ENCODE measurements at regions not wholly inside any gene's neighbourhood (a gene's known extent, or its start where the extent isn't known, plus 50 kb on each side); places are given as distances from the start of the nearest gene placed in this dataset.
A peak's percentile ranks its signal among the peaks of the same experiment; 100 is the strongest.

GRCh38 chr1:105736349-105736748, 1320.1 kb upstream of the PRMT6 start:
- Histone ChIP-seq H3K27me3 (no peaks in the 10 kb centered on the region), H3K27ac (no peak overlapping the region), H3K36me3 (no peaks in the 10 kb centered on the region), H3K4me1 (no peaks in the 10 kb centered on the region), H3K9me3 (no peaks in the 10 kb centered on the region), H3K4me3 (no peak overlapping the region)
- no peak for ATAC-seq (ENCODE audit: low FRiP score in 2 of 2)
- DNase-seq, result no peak
- TF ChIP-seq EP300 (IDR thresholded peaks at IDR 0.05) (no peak), POLR2AphosphoS5 (IDR thresholded peaks at IDR 0.05) (no peak), CTCF (IDR thresholded peaks at IDR 0.05) (no peak), POLR2A (IDR thresholded peaks at IDR 0.05) (no peak)
- WGBS, 2 donors, result 86 to 90% methylated on average over 3 of the region's 3 CpGs

GRCh38 chr1:105779727-105780126, 1276.7 kb upstream of the PRMT6 start:
- DNase-seq, result no peak
- Histone ChIP-seq H3K4me1 (no peaks in the 10 kb centered on the region), H3K27ac (no peak overlapping the region), H3K9me3 (peaks cover 0 to 4% (median 0%) of the 10 kb centered on the region in 4 donors), H3K4me3 (no peak overlapping the region), H3K36me3 (no peaks in the 10 kb centered on the region), H3K27me3 (no peaks in the 10 kb centered on the region)
- ATAC-seq (ENCODE audit: low FRiP score in 2 of 2), result peak in 1 of 2 donors; percentile 22
- WGBS, 2 donors, result 72 to 86% methylated on average over 4 of the region's 4 CpGs
- TF ChIP-seq CTCF (IDR thresholded peaks at IDR 0.05) (no peak), EP300 (IDR thresholded peaks at IDR 0.05) (no peak), POLR2AphosphoS5 (IDR thresholded peaks at IDR 0.05) (no peak), POLR2A (IDR thresholded peaks at IDR 0.05) (no peak)

GRCh38 chr1:105785021-105785420, 1271.5 kb upstream of the PRMT6 start:
- H3K36me3 ChIP-seq, result no peaks in the 10 kb centered on the region
- ATAC-seq (ENCODE audit: low FRiP score in 2 of 2) (no peak), DNase-seq (no peak)
- TF ChIP-seq POLR2AphosphoS5 (IDR thresholded peaks at IDR 0.05) (no peak), POLR2A (IDR thresholded peaks at IDR 0.05) (no peak), CTCF (IDR thresholded peaks at IDR 0.05) (no peak), EP300 (IDR thresholded peaks at IDR 0.05) (no peak)
- no peaks in the 10 kb centered on the region for H3K27me3 ChIP-seq
- 44 to 47% methylated on average over 2 of the region's 2 CpGs for WGBS, 2 donors
- no peaks in the 10 kb centered on the region for H3K4me1 ChIP-seq
- H3K9me3 ChIP-seq, result no peaks in the 10 kb centered on the region
- no peak overlapping the region for H3K4me3 ChIP-seq
- H3K27ac ChIP-seq, result no peak overlapping the region

- no peaks in the 10 kb centered on the region for H3K27me3 ChIP-seq
- no peak overlapping the region for H3K27ac ChIP-seq
- ATAC-seq (ENCODE audit: low FRiP score in 2 of 2) (no peak), DNase-seq (no peak)
- 96 to 97% methylated on average over 1 of the region's 1 CpG for WGBS, 2 donors
- H3K36me3 ChIP-seq, result no peaks in the 10 kb centered on the region
- no peak for TF ChIP-seq POLR2AphosphoS5 (IDR thresholded peaks at IDR 0.05)
- TF ChIP-seq CTCF (IDR thresholded peaks at IDR 0.05), result peak in 4 of 6 experiments; percentile 23 to 45 (median 30)
- no peak for TF ChIP-seq POLR2A (IDR thresholded peaks at IDR 0.05)
- no peaks in the 10 kb centered on the region for H3K4me1 ChIP-seq
- no peak overlapping the region for H3K4me3 ChIP-seq
- H3K9me3 ChIP-seq, result no peaks in the 10 kb centered on the region
Observed at GRCh38 chr1:105793536-105794146, 1262.8 kb upstream of the PRMT6 start.

GRCh38 chr1:105795741-105796140, 1260.7 kb upstream of the PRMT6 start:
- WGBS, 2 donors, result 88 to 89% methylated on average over 18 to 23 of the region's 32 CpGs
- H3K27ac ChIP-seq, result no peak overlapping the region
- ATAC-seq (ENCODE audit: low FRiP score in 2 of 2) (no peak), DNase-seq (peak in 1 of 2 donors; percentile 71)
- no peaks in the 10 kb centered on the region for H3K4me1 ChIP-seq
- TF ChIP-seq POLR2A (IDR thresholded peaks at IDR 0.05) (no peak), EP300 (IDR thresholded peaks at IDR 0.05) (no peak), POLR2AphosphoS5 (IDR thresholded peaks at IDR 0.05) (no peak), CTCF (IDR thresholded peaks at IDR 0.05) (no peak)
- no peaks in the 10 kb centered on the region for H3K36me3 ChIP-seq
- no peaks in the 10 kb centered on the region for H3K9me3 ChIP-seq
- no peaks in the 10 kb centered on the region for H3K27me3 ChIP-seq
- no peak overlapping the region for H3K4me3 ChIP-seq
